Left colon (tissue), 2 donors: ENCODE measurements at regions not wholly inside any gene's neighbourhood (a gene's known extent, or its start where the extent isn't known, plus 50 kb on each side); places are given as distances from the start of the nearest gene placed in this dataset.
"Not testable (repeated sequence)": the region's sequence is repeated elsewhere in the genome, so short reads cannot be mapped to it uniquely, and the experiment has no call there.

Experiments used
- ATAC-seq: fragments of 200-7000 bp; cut with Tn5 transposase; one replicate; pipeline ENCODE4 v1.9.1; 2020; ENCODE audit warnings: mild to moderate bottlenecking, moderate library complexity
- DNase-seq, 2 donors: peaks; one replicate each; pipeline ENCODE4 v3.0.0-alpha.2; 2020
- intact Hi-C, 2 donors: fragments of 100-400 bp; cut with DNase I in 1 of 2; cut with micrococcal nuclease in 1 of 2; formaldehyde crosslinking; loops; one replicate each; pipeline versions ENCODE4 v1.11.2 to v1.14.0; 2022; cut with DNase I, micrococcal nuclease
- donor health status: DM: no; HTN: no; CAD: no.
- donor health status: DM: yes; HTN: yes; CAD: no.

- ATAC-seq (peak; percentile 60), DNase-seq (peak; percentile 67 to 85)
- intact Hi-C loops = not testable (repeated sequence)
Measured at GRCh38 chr20:30723934-30724687, 533.4 kb upstream of the DEFB115 start.

DNA sequence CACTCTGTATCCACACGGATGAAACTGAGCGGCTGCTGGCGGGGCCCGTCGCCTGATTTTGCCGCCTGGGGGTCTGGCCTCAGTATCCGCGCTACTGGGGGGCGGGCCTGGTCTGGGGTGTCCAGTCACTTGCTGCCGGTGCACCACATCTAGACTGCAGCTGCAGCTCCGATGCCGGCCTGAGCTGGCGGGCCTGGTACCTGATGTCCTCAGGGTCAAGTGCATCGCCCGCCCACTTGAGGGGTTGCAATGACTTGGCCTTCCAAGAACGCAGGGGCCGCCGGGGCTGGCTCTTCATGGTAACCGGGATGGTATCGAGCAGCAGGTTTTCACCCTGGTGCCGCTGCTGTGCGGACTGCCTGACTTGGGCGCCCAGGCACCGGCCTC is 532.8 kb upstream of the DEFB115 start:
- ATAC-seq, intact Hi-C loops: not testable (repeated sequence)
- DNase-seq = peak in 1 of 2 donors; percentile 27

DNA sequence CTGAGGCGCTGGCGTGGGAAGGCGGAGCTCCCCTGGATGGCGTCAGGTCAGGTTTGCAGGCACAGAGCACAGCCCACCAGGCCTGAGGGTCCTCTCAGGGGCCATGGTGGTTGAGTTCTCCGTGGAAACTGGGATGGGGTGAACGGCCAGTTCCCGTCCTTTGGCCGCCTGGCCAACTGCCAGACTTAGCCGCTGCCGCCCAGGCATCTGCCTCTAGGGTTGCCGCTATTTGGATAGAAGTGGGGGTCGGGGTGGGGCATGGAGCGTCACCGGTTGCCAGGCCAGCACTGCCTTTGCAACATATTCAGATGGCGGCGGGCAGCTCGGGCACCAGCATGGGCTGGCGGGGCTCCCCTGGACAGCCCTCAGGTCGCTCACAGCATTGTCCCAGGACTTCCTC is 532.3 kb upstream of the DEFB115 start:
- intact Hi-C loops, ATAC-seq: not testable (repeated sequence)
- DNase-seq = peak in 1 of 2 donors; percentile 8

- ATAC-seq, intact Hi-C loops, DNase-seq: not testable (repeated sequence)
Measured at GRCh38 chr20:30728271-30728885, 529.1 kb upstream of the DEFB115 start.
